ENCODE measurements at regions not wholly inside any gene's neighbourhood (a gene's known extent, or its start where the extent isn't known, plus 50 kb on each side); places are given as distances from the start of the nearest gene placed in this dataset.

DNA sequence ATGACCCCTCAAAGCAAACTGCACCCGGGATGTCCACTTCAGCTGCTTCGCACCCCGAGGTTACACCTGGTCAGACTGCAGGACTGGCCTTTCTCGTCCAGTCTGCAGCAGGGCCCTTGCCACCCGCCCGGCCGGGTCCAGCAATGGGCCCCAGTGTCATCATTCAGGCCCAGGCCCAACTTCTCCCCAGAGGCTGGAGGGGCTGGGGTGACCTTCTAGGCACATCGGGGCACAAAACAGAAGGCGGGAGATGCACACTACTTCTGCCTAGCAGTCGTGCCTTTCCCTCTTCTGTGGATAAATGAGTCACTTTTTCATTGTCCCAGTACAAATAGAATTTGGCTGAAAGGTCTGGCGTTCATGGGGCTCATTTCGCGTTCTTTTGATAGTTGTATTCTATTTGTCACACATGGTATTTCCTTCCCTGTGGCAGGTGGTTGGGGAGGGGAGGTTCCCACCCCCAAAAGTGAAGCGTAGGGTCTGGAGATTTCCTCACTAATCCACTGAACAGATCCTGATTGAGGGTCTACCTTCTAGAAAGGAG is 56.9 kb upstream of the ID2 start:
- no peak for DNase-seq
- no peak for ATAC-seq

DNA sequence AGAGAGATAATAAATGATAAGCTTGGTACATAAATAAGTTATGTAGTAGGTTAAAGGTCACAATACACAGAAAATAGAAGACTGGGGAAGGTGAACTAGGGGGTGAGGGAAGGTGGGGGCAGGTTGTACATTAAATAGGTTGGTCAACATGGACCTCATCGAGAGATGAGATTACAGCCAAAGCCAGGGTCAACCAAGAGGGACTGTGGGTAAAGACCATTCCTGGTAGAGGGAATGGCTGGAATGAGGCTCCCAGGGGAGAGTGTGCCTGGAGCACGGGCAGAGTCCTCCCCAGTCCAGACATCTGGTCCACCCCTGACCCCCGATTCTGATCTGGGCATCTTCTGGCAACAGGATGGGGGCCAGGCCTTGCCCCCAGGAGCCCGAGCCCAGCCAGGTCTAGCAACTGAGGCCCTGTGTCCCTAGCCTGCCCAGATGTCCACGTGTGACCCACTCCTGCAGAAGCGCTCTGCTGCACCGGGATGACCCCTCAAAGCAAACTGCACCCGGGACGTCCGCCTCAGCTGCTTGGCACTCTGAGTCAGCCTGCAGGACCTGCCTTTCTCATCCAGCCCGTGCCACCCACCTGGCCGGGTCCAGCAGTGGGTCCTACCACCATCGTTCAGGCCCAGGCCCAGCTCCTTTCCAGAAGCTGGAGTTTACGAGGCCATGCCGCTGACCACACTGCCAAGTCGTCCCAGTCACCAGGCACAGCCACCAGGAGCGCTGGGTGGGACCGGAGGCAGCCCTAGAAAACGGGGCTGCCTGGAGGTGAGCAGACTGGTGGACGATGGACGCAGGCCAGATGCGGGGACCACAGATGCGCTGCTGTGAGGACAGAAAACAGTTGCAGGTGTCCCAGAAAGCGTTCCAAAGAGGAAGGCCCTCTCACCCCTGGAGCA is 56.2 kb upstream of the ID2 start:
- DNase-seq, result no peak
- no peak for ATAC-seq

DNA sequence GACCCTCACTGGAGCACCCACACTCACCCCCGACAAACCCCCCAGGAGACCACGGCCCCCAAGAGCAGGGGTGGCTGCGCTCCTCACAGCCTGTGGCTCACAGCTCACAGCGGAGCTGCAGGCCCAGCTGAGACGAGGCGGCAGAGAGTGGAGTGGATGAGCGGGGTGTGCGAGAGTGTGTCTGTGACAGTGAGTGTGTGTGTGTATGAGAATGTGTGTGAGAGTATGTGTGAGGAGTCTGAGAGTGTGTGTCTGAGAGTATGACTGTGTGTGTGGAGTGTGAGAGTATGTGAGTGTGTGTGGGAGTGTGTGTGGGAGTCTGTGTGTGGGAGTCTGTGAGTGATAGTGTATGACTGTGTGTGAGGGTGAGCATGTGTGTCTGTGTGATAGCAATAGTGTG is 55.3 kb upstream of the ID2 start:
- ATAC-seq, result no peak
- no peak for DNase-seq

- DNase-seq (no peak), ATAC-seq (no peak)
Observed at GRCh38 chr2:8627019-8627691, 54.7 kb upstream of the ID2 start.

DNA sequence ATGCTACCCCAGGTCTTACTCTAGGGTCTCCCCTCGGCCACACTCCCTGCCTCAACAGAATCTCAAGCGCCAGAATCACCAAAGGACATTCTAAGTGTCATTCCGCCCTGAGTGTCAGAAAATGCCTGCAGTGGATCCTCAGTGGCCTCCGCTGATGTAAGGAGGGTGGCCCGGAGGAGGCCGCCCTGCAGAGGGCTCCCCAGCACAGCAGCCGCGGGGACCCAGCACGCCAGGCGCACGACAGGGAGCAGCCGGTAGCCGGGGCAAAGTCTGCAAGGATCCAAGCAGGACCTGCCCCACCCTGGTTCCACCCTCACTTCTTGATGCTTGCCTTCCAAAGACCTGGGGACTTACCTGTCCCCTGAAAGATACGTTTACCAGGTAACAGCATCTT is 54.2 kb upstream of the ID2 start:
- DNase-seq, result no peak
- ATAC-seq, result no peak

DNA sequence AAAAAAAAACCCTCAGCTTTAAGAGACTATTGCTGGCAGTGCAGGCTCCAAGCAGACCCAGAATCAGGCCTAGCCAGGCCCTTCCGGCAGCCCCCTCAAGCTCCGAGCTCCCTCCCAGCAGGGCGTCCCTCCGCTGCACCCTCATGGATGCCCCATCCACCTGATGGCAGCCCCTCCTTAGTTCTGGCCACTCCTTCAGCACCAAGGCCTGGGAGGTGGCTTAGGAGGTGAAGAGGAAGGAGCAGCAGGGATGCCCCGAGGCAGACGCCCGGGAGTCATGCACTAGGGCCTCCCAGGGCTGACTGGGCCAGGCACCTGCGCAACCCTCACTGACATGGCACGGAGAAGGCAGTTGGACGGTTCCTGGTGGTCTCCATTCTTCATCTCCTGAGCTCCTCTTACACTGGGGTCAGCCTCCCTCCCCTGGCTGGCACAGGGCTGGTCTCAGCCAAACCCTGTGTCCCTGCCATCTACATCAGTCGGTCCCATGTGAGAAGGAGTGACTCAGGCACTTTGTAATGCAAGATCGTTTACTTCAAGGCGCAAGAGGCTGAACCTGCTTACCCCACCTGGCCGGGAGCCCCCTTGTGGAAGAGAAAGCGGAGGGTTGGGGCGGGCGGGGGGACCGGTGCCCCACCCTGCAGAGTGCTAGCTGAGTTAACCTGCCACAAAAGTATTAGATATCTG is 53.5 kb upstream of the ID2 start:
- DNase-seq, result no peak
- no peak for ATAC-seq

DNA sequence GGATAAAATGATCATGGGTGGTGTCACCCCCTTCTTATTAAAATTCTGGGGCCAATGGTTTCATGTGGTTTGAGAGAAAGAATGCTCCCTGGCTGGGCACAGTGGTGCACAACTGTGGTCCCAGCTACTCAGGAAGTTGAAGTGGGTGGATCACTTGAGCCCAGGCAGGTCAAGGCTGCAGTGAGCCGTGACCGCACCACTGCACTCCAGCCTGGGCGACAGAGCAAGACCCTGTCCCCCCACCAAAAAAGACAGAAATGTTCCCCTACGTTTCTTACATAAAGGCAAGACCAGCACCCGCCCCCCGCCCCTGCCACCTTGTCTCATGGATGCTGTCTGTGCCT is 53.0 kb upstream of the ID2 start:
- DNase-seq (no peak), ATAC-seq (no peak)

- ATAC-seq (no peak), DNase-seq (no peak)
Observed at GRCh38 chr2:8629402-8629801, 52.5 kb upstream of the ID2 start.

DNA sequence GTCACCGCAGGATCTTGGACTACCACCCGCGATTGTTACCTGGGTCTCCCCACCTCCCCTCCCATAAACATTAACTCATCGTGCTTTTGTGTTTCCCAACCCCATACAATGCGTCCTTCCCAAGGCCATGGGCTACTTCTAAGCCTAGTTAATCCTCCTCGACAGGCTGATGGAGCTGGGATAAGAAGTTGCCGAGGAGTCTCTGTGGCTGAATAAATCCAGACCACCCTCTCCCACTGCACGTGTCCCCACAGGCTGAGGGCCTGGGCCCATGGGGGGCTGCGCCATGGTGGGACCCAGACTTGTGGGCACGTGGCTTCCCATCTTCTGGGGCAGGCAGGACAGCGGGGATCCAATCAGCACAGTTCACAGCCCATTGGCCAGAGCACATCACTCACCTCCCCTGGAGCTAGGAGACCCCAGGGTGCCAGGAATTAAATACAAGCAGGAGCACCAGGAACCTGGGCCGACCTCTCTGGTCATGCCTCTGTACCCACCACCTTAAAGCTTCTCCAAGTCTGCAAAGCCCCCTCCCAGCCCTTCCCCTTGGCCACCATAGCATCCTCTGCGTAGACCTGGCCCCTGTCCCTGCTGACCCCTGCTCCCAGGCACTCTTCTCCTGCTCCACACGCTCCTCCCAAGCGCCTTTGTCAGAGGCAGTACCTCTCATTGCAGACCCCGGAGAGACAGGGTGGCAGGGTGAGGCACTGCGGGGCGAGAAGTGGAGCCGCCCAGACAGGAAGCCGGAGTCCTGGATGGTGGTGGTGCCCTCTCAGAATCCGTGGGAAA is 51.0 kb upstream of the ID2 start:
- DNase-seq (no peak), ATAC-seq (no peak)

- DNase-seq, result no peak
- ATAC-seq, result no peak
Observed at GRCh38 chr2:8631465-8632005, 50.3 kb upstream of the ID2 start.
